AML-193 (cell line): ENCODE measurements at regions not wholly inside any gene's neighbourhood (a gene's known extent, or its start where the extent isn't known, plus 50 kb on each side); places are given as distances from the start of the nearest gene placed in this dataset.

Source experiments
- DNase-seq, 2 experiments: peaks; one replicate each; lab custom pipeline; 2025; lab: John Stamatoyannopoulos, UW

DNA sequence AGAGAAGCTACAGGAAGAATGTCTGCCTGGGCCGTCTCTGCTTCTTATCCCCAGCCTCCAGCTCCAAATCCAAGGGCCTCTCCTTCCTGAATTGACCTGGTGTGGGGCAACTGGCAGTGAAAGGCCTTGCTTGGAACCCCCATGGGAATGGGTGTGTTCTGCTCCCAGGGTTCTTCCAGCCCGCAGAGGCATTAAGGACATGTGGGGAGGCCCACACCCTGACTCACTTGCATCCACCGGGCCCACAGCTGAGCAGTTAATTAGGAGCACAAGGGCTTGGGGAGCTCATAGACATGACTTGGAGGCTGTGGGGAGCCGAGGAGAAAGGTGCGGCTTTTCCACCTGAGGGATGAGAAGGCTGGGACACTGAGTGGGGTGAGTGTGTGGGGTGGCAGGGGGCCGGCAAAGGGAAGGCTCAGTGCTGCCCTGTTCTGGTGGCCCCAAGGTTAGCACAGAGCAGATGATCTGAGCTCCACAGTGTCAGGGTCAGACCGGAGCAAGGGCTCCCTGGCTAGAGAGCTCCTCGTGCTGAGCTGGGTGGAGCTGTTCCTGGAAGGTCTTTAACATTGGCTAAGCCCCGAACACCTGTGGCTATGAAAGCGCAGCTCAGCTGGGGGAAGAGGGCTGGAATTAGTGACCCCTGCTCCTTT is 64.5 kb upstream of the NECTIN1 start:
- no peak for DNase-seq

DNA sequence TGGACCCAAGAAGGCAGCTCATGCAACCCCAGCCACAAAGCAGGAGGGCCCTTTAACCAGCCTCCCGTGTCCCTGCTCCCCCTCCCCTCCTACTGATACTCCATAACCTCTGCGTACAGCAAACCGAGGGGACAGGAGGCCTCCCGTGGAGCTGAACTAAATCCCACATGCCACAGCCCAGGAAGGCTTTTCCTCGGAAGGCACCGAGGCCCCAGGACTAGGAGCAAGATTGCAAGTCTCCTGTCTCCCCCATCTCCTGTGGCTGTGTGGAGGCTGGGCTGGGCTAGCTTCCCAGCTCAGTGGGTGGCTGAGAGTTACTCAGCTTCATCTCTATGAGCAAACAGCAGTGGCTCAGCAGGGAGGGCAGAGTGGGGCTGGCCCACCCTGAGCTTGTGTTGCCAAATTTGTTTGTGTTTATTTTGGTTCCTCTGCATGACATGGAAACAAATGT is 62.7 kb upstream of the NECTIN1 start:
- DNase-seq: no peak

DNA sequence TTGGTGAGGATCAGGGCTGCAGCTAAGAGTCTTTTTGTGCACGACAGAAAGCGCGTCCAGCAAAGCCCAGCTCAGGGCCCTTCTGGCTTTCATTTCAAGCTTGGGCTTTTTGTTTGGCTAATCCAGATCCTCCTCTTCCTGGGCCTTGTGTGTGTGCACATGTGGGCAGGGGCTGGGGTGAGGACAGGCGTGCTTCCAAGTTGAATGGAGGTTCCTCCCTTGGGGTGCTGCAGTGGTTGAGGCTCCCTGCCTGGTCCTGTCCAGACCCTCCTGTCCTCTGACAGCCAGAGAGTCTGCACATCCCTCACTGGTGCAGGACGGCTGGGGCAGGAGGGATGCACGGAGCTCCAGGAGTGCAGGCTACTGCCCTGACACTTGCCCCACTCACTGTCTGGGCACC is 62.0 kb upstream of the NECTIN1 start:
- no peak for DNase-seq

DNA sequence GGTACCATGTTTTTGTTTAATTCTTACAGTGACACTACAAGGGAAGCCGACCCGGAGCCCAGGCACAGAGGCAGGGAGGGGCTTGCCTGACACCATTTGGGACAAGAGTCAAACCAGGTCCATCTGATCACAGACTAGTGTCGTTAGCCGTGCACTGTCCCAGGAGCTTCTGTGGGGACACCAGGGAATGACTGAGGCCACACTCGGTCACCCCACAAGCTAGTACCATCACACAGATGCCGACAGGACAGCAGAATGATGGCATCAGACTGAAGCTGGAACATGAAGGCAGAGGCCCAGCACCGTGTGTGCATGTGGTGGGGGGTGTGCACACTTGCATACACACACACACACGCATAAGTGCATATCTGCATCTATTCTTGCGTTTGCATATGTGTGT is 61.5 kb upstream of the NECTIN1 start:
- DNase-seq: no peak

DNA sequence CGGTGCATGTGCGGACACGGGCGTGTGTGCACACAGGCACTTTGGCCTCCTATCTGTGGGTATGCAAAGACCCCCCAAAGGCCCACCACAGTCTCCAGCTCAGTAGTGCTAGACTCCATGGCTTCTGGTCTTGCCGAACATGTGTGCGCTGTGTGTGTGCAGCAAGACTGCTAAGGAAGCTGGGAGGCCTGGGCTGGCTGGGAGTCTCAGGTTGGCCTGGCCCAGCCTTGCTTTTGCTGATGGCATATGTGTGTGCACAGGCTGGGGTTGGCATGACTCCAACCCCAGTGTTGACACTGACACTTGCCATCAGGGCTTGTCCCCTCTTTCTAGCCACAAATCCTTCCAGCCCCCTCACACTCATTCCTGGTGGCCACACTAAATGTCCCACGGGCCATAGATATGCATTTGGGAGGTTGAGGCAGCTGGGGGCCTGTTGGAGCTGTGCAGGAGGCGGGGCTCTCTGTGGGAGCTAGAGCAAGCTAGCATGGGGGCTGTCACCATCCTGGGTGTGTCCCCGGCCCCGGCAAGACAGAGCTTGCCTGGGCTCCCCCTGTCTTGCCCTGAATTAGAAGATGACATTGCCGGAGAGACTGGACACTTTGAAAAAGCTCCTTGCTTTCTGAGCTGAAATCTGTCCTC is 60.9 kb upstream of the NECTIN1 start:
- DNase-seq: no peak

DNA sequence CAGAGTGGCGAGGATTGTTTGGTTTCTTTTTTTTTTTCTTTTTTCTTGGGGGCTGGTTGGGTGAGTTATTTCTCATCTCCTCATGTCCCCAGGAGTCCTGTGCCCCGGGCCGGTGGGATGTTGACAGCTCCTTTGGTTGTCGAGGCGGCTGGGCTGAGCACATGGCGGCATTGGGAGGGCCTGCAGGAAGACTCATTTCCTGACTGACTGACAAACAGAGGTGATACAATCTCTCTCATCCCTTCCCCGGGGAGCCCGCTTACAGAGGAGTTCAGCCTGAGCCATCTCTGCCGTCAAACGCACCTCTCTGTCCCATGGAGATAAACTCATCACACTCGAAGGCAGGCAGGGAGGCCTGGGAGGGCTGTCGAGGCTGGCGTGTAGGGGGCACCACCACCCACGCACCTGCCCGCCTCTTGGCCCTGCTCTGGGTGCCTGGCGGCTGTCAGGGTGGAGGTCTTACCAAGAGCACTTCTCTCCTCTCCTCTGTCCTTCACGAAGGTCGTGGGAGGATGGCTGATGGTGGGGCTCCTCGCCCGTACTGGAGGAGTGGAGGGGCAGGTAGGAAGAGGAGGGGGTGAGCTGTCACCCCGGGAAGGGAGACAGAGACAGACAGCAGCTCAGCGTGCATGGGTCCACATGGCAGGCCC is 60.0 kb upstream of the NECTIN1 start:
- no peak for DNase-seq

DNA sequence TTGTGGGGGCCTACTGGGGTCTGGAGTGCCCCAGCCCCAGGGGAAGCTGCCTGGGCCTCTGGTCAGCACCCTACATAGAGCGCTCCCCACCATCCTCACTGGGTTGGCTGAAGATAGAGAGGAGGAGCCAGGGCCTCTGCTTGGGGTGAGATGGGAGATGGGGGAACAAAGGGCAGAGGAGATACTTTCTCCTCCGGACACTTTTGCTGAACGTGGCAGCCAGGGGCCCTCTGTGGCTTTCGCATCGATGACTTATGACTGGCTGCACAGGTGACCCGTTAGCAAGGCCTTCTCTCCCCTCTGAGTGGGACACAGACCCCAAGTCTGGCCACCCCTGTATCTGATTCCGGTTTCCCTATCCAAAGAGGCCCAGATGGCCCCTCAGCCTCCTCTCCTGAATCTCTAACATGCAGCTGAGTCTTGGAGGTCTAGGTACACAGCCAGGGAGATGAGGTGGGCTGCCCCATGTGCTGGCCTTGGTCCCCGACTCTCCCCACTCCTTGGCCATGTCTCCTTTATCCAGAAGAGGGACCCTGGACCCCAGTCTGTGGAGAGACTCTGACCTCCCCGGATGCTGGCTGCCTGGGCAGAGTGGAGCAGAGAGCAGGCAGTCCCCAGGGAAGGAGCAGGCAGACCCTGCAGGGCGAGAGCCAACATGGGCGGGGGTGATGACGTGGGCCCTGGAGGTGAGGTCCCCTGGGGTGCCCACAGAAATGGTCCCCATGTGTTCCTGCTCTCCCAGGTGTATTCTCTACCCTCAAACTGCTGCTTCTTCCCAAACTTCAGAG is 59.3 kb upstream of the NECTIN1 start:
- DNase-seq: no peak

DNA sequence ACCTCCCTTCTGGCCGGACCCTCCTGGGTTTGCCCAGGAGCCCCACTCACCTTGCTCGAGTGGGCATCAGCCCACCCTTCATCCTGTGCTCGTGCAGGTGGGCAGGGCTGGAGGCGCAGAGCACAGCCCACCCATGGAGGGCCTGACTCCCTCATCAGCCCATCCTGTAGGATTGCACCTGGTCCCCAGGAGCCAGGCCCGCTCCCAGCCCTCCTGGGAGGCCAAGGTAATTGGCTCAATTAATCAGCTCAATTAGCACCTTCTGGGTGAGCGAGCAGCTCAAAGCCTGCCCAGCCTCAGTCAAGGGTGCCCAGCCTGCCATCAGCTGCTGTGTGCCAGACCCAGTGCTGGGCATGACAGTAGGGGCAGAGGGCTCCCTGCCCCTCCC is 58.1 kb upstream of the NECTIN1 start:
- DNase-seq: no peak

DNA sequence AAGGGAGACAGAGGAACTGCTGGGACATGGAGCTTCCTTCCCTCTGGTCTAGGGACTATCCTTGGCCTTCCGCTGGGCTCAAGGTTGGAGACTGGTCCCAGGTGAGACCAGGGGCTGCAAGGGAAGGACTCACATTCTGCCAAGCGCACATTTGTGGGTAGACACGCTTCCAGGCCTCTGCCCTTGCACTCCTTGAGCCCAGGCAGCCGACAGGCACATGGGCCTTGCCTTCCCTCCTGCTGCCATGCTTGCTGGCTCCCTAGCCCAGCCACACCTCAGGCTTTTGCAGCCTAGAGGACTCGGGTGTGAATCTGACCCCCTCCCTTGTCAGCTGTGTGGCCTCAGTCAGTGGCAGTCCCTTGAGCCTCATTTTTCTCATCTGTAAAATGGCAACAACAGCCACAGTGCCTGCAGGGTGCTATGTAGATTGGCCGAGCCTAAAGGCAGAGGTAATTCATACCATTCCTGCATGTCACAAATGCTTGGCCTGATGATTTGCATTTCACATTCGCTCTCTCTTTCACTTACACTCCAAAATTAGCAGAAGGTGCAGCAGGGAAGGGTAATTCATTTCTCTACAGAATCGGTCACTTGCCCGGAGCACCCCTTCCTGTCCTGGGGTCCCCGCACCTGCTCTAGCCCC is 57.6 kb upstream of the NECTIN1 start:
- no peak for DNase-seq

DNA sequence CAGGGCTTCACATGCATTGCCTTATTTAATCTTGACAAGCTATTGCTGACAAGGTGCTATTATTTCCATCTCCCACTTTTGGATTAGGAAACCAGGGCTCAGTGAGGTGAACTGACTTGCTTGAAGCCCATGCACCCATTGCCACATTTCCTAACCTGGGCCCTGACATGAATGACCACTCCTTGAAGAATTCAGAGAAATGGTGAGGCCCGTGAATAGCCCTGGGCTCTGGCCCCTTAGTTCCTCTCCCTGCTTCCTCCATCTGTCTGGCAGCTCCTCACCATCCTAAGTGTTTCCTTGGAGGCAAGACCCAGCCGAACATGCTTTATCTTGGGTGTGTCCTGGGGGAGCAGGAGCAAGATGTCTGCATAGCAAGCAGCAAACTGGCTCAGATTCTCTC is 56.1 kb upstream of the NECTIN1 start:
- no peak for DNase-seq

DNA sequence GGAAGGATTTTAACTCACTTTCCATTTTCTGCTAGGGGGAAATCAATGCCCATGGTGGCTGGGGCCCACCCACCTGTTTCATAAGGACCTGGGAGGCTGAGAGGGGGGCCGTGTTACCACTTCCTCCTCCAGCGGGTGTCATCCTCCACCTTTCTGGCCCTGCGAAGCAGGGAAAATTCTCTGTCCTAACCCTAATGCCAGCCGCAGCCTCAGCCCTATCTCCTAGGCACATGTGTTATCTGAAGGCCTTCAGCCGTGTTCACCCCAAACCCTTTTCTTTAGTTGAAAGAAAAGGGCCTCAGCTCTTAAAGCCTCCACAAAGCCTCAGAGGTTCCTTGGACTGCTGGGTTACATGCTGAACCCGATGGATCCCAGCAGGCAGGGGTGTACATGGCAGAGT is 55.4 kb upstream of the NECTIN1 start:
- no peak for DNase-seq

DNA sequence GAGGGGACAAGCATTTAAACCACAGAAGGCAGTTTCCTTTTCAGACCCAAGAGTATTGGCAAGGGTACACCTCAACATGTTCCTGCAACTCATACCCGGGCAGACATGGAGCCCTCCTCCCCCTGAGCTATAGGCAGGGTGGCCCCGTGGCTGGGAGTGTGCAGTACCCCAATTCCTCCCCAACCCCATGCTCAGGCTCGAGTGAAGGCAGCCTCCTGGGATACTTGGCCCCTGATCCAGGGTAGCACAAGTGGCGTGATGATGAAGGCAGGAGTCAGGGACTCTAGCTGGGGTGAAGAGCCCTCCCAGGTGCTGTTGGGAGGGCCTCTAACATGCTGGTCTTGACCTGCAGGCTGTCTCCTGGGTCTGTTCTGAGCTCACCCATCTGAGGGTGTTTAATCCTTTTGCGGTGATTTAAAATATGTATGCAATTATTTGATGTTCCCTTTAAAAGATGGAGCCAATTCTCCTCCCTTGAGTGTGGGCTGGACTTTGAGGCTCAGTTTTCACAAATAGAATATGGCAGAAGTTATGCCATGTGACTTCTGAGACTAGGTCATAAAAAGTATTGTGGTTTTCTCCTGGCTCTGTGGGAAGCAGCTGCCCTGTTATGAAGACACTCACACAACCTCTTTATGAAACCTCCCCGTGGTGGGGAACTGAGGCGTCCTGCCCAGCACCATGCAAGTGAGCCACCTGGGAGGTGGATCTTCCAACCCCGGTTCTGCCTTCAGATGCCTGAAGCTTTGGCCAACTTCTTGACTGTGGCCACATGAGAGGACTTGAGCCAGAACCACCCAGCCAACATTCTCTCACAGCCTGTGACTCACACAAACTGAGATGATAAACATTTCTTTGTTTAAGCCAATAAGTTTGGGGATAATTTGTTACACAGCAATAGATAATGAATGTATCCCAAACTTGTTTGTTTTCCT is 54.7 kb upstream of the NECTIN1 start:
- no peak for DNase-seq

DNA sequence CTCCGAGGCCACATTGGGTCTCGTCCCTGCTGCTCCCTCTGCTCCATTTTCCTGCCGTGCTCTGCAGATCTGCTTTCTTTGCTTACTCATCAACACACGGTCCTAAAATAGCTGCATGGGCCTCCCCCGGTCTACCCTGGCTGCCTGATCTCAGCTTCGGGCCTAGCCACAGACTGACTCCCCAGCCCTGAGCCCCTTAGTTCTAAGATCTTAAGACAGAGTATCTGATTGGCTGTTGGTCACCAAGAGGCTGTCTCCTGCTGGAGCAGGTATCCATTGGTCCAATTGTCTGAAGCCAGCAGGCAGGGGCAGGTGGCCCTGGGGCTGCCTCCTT is 53.7 kb upstream of the NECTIN1 start:
- no peak for DNase-seq

DNA sequence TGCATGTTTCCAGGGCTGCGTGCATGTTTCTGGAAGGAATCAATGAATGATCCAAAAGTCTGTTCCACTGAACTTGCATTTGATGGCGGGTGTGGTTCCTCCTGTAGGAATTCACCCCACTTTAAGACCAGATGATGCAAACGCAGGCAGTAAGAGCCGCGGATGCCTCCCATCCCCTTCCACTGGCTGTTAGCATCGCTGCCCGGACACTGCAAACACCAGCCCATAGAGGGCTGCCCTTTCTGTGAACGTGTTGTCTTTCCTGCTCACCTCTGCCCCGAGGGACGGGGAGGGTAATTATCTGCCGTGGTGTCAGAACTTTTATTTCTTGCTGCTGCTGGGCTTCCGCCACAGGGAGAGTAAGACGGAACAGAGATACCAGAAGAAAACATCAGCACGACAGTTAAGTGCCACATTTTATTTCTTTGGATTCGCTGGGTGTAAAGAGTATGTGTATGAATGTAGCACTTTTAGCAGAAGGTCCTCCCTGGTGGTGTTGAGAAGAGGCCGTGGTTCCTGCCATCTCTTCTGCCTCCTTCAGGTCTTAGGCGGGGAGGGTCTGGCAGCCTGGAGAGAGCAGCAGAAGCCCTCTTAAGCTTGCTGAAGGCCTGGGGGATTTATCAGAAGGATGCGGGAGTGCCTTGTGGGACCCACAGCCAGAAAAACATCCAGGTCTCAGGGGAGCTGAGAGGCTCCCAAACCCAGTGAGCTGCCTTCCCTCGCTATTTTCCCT is 53.2 kb upstream of the NECTIN1 start:
- DNase-seq: no peak

DNA sequence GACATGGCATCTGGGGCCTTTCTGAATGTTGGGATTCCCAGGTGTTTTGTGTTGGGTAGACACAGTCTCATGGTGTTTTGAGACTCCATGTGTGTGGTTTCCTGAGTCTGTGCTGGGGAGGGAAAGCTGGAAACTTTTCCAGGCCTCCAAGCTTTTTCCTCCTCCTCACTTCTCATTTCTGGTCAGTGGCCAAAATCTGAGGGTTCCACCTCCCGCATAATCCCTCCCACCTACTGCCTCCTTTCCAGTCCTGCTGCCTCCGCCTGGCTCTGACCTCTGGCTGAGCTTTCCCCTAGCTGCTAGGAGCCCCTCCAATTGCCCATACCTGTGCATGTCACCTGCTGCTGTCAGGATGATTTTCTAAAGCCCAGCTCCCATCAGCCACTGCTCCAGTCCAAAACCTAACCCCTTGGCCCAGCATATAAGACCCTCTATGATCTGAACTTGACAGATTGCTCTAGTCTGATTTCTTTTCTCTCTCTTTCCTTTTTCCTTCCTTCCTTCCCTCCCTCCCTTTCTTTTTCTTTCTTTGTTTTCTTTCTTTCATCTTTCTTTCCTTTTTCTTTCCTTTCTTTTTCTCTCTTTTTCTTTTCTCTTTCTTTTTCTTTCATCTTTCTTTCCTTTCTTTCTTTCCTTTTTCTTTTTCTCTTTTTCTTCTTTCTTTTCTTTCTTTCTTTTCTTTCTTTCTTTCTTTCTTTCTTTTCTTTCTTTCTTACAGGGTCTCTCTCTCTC is 51.4 kb upstream of the NECTIN1 start:
- no peak for DNase-seq

DNA sequence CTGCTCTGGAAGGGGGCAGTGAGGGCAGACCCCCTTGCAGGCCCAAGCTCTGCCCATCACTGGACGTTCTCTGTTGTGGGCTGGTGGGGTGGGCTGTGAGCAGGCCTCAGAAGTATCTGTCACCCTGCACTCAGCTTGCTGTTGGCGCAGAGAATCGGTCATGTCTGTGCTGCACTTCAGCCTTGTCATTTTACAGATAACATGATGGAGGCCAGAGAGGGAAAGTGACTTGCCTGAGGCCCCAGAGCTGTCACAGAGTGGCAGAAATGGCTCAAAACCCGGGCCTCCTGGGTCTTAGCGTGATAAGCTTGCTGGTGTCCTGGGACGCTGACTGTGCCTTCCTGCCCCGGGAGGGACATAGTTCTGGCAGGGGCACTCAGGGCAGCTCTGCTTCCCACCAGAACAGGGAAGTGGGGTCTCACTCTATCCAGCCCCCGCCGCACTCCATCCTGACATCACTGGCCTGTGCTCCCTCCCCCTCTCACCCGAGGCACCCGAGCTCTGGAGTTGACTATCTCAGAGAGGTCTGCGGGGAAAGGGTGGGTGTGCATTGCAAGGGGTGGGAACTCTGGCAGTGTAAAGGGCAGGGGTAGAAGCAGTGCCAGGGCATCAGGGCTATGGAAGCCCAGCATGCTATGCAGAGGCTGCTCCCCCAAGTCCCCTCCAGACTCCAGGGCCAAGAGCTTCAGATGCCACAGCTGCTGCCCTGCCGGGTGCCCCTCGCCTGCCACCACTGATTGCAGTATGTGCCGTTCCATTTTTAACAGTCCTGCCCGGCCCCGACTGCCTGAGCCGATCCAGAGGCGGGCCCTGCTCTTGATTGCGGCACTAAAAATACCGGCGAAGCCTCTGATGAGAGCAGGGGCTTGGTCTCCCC is 50.4 kb upstream of the NECTIN1 start:
- DNase-seq: no peak
